ENCODE measurements at regions not wholly inside any gene's neighbourhood (a gene's known extent, or its start where the extent isn't known, plus 50 kb on each side); places are given as distances from the start of the nearest gene placed in this dataset.
"Not testable (repeated sequence)": the region's sequence is repeated elsewhere in the genome, so short reads cannot be mapped to it uniquely, and the experiment has no call there.

DNA sequence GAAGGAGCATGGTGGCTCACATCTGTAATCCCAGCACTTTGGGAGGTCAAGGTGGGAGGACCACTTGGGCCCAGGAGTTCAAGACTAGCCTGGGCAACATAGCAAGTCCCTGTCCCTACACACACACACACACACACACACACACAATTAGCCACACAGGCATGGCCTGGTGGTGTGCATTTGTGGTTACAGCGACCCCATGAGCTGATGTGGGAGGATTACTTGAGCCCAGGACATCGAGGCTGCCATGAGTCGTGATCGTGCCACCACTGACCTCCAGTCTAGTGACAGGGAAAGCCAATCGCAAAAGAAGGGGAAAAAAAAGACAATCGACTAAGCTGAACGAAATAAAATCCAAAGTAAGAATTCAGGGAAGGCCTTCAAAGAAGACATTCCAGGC lies 67.9 kb downstream of the TBX3 start:
- no peak for DNase-seq

DNA sequence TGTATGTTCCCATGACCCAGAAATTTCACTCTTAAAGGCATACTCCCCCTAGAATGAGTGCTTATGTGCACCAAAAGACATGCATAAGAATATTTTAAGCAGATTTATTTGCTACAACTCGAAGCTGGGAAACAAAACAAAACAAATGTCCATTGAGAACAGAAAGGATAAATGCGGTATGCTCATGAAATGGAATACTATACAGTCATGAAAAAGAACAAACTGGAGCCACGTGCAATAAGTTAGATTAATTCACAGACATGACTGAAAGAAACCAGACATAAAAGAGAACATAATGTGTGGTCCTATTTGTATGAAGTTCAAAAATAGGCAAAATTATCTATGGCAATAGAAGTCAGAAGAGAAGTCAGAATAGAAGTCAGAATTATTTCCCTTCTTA lies 69.9 kb downstream of the TBX3 start:
- no peak for DNase-seq

DNA sequence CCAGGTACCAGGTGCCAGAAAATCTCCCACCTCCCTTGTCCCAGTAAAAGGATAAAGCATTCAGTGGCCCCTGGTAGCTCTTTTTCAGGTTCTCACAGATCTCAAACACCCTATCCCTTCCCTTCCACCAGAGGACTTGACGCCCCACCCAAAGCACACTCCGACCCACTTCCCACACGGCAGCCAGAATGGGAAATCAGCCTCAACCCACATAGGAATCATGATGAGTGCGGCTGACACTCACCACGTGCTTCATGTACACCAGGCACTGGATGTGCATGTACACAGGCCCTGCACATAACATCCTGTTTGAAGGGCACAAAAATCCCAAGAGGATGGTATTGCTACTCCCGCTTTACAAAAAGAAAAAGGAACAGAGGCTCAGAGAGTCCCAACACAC lies 71.9 kb downstream of the TBX3 start:
- DNase-seq, result no peak

DNA sequence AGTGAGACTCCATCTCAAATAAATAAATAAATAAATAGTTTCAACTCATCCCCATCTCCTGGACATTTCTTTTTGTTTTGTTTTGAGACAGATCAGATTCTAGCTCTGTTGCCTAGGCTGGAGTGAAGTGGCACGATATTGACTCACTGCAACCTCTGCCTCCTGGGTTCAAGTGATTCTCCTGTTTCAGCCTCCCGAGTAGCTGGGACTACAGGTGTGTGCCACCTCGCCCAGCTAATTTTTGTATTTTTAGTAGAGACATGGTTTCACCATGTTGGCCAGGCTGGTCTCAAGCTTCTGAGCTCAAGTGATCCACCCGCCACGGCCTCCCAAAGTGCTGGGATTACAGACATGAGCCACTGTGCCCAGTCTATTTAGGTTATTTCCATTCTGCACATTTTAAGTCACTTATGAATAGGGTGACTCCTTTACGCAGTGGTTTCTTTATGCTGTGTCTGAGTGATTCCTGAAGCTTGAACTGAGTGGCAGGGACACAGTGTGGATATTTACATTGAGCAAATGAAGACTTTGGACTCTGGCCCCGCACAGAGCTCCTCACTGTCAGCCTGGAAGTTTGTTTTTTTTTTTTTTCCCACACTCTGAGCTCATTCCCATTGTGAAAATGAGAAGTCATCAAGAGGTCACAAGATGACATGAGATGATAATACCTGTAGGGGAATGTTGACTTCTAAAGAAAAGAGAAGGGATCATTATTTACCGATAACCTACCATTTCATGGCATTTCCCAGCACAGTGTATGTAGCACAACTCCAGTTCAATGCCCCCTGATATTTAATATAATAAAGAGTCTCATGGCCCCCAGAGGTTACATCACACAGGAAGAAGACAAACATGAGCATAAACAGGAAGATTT lies 72.6 kb downstream of the TBX3 start:
- no peak for DNase-seq

DNA sequence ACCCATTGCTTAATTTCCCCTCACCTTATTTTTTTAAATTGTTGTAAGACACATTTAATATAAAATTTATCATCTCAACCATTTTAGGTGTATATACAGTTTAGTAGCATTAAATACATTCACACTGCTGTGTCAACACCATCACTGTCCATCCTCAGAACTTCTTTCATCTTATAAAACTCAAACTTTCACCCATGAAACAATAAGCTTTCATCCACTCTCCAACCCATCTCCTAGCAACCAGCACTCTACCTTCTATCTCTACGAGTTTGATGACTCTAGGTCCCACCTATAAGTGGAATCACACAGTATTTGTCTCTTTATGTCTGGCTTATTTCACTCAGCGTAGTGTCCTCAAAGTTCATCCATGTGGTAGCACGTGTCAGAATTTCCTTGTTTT lies 75.5 kb downstream of the TBX3 start:
- no peak for DNase-seq

DNA sequence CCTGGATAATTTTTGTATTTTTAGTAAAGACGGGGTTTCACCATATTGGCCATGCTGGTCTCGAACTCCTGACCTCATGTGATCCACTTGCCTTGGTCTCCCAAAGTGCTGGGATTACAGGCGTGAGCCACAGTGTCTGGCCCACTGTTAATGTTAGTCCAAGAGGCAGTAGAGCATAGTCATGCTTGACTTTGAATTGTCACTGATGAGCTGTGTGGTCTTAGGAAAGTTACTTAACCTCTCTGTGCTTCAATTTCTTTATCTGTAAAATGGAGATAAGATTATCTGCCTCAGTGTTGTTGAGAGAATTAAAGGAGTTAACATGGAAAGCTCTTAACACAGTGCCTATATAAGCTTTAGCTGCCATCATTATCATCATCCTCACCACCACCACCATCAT lies 78.1 kb downstream of the TBX3 start:
- DNase-seq, result no peak

DNA sequence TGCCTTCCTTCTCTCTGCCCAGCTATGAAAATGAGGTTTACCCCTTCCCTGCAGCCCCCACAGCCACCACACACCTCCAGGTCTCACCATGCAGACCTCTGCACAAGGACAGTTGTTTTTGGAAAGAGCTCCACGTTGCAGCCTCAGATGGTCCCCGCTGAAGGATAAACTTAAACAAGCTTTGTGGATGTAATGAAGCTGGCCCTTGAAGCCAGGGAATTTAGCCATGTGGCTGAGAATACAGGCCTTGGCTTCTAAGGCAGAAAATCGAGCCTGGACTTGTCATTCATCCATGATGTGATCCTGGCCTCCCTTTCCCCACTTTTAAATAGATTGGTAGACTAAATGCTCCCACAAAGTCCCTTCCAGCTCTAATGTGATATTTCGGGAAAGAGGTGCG lies 79.4 kb downstream of the TBX3 start:
- no peak for DNase-seq

DNA sequence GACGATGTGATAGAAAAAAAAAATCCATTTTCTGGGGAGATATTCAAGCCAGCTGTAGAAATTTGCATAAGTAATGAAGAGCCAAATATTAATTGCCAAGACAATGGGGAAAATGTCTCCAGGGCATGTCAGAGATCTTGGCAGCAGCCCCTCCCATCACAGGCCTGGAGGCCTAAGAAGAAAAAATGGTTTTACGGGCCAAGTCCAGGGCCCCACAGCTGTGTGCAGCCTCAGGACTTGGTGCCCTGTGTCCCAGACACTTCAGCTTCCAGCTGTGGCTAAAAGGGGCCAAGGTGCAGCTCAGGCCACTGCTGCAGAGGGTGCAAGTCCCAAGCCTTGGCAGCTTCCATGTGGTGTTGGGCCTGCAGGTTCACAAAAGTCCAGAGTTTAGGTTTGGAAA lies 83.4 kb downstream of the TBX3 start:
- not testable (repeated sequence) for DNase-seq

DNA sequence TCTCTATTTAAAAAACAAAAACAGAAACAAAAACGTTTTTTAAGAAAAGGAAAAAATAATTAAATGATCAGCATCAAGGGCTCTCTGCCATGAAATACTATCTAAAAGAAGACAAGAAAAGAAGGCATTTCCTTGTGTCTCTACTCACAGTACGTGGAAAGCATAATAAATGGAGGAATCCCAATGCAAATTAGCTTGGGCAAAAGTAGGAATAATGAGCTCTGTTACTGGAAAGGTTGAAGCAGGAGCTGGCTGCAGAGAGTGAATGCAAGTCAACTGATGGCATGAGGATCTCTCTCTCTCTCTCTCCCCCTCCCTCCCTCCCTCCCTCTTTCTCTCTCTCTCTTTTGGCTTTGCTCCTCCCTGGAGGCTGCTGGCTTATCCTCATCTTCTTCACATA lies 85.9 kb downstream of the TBX3 start:
- DNase-seq, result no peak

DNA sequence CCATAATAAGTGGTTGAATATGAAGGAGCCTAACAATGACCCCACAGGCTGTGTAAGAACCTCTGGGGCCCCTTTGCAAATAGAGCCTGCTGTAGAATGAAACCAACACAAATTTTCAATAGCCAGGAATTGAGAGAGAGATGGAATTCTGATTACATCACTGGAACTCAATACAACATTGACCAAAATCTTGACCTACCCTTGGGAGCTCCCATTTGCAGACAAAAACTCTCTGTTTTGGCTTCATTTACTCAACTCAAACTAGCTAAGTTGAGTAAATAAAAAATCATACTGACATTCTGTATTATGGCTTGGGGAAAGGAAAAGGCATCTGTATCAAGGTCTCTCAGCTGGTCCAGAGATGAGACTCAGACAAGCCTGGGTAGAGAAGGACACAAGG lies 91.0 kb downstream of the TBX3 start:
- DNase-seq, result no peak

DNA sequence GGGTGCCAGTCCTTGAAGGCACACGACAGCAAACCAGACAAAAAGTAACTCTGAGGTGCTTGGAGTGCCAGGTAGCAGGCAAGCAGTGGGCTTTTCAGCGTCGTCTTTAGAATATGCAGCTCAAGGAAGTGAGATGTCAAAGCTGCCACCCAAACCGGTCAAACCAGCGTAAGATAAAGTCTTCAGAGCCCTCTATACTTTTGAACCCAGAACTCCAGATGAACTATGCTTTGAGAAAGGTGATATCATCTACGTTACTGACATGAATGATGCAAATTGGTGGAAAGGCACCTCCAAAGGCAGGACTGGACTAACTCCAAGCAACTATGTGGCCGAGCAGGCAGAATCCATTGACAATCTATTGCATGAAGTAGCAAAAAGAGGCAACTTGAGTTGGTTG lies 95.9 kb downstream of the TBX3 start:
- DNase-seq, result no peak

DNA sequence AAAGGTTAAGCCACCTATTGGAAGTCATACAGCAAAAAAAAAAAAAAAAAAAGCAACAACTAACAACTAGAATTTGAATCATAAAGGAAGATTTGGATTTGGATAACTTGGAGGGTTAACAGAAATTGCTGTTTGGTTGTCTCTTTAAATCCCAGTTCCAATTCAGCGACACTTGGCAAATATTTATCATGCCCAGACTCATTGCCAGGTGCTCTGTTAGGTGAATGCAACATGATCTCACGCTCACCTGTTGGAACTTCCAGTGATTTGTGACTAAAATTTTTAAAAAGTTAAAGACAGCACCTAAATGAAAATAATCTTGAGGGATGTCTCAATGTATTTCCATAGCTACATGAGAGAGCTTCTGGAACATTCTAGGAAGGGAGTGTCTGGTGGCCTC lies 103.7 kb downstream of the TBX3 start:
- no peak for DNase-seq

DNA sequence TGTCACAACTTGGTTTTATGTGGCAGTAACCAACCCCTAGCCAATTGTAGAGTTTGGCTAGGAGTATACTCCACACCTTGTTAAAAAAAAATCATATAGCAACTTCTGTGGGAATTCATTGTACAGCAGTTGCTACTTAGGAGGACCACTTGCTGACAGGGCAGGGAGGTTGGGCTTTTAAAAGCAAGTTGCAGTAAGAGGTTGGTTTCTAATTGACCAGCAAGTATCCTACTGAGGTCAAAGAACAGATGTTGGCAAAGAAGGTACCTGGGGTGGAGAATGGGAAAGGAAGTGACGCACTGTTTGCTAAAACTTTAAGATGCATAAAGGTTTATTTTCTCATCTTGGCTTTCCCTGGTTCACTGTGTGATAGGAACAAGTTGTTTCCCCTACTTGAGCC lies 104.6 kb downstream of the TBX3 start:
- no peak for DNase-seq

DNA sequence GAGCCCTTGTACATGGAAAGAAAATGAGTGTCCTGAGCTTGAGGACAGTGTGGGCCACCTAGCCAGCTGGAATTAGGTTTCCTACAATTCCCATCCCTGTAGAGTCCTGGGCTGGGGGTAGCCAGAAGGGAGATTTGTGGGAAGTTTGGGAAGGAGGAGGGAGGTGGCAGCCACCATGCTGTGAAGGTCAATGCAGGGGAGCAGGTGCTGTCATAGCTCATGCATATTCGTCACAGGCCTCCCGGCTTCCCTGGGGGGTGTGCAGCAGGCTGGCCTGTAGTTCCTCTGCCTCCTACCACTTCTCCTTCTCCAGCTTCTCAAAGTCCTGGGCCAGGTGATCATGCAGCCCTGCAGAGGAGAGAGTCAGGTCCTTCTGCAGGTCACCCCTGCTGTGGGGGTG lies 121.3 kb downstream of the TBX3 start:
- no peak for DNase-seq

DNA sequence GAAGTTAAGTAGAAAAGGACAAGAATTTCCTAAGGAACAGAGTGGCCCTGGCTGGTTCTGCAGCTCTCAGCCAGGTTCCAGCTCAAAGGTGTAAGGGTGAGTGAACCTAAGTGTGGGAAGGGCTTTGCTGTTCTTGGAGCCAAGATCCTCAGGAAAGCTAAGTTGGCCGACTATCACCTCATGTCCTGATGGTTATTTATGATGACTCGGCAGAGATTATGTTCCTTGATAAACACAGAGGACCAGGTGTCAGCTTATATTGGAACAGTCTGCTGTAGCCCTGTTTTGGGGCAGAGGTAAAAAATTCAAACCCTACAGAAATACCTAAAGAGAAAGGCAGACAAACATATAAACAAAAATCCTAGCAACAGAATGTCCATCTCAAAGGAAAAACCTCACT lies 128.5 kb downstream of the TBX3 start:
- no peak for DNase-seq

DNA sequence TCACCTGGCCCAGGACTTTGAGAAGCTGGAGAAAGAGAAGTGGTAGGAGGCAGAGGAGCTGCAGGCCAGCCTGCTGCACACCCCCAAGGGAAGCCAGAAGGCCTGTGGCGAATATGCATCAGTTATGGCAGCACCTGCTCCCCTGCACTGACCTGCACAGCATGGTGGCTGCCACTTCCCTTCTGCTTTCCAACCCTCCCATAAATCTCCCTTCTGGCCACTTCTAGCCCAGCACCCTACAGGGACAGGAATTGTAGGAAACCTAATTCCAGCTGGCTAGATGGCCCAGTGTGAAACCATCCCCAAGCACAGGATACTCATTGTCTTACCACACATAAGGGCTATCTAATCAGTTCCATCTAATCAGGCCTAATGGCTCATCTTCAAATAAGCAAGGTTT lies 136.3 kb downstream of the TBX3 start:
- DNase-seq, result no peak

DNA sequence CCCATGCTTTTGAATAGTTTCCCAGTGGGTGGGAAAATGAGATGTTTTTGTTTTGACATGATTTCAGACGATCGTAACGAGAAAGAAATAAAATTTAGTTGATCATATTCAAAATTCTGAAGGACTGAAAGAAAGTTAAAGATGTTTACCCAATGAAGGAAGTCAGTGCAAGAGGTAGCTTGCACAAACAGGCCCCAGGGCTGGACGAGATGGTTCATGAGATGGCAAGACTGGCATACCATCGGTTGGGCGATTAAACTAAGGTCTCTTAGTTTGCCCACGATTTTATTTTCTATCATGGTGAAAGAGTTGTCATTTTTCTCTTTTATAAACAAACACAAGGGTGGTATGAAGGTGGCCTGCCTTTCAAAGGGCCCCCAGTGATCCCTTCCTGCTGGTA lies 124.5 kb upstream of the TBX5 start:
- DNase-seq, result no peak

DNA sequence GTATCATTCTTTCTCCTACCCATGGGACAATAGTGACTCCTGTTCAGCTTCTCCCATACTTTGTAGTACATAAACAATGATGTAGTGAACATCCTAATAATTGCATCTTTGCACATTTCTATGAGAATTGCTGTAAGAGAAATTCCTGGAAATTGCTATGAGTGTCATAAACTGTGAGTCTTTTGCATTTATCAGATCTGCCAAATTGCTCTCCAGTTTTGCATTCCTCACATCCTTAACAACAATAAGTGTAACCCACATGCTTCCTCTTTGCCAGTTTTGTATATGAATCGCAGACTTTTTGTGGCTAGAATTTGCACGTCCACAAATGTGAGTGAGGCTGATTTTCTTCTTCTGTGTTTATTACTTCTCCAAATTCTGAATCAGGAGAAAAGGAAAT lies 124.0 kb upstream of the TBX5 start:
- DNase-seq, result no peak

DNA sequence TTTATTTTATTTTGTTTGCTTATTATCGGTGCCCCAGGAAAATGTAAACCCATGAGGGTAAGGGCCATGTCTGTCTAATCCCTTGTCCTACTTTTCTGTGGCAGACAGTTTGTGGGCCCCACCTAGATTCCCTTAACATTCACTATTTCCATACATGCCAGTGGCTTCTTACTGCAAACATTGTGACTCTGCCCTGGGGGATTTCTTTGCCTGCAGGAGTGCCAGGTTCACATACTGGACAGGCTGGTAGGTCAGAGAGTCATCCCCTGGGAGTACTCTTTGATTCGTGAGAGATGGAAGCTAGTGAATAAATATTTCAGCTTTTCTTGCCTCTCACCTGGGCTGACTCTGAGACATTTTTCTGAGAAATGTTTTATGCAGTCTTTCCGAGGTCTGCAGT lies 122.8 kb upstream of the TBX5 start:
- no peak for DNase-seq

DNA sequence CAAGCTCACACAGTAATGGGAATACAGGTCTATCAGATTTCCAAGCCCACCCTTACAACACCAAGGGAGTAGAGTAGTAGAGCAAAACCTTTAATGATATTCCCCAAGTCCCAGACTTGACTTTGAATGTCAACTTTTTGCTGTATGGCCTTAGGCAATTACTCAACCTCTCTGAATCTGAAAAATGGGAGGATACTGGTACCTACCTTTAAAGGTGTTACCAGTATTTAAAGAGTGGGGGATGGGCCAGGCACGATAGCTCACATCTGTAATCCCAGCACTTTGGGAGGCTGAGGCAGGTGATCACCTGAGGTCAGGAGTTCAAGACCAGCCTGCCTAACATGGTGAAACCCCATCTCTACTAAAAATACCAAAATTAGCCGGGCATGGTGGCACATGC lies 115.2 kb upstream of the TBX5 start:
- DNase-seq, result not testable (repeated sequence)

DNA sequence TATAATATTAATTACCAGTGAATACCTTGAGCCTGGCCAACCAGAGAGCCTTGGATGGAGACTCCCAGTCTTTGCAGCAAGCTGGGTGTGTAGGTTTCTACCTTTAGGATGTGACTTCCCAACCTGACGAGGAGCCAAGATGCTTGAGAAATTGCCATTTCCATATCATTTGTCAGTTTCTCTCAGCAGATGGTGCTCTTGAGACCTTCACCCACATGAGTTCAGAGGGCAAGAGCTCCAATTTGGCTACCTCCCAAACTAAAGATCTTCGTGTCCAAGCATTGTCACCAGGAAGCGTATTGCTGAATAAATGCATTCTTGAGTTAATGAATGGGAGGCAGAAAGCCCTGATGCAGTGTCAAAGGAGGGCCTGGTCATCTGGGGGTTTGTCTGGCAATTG lies 106.4 kb upstream of the TBX5 start:
- DNase-seq, result no peak

DNA sequence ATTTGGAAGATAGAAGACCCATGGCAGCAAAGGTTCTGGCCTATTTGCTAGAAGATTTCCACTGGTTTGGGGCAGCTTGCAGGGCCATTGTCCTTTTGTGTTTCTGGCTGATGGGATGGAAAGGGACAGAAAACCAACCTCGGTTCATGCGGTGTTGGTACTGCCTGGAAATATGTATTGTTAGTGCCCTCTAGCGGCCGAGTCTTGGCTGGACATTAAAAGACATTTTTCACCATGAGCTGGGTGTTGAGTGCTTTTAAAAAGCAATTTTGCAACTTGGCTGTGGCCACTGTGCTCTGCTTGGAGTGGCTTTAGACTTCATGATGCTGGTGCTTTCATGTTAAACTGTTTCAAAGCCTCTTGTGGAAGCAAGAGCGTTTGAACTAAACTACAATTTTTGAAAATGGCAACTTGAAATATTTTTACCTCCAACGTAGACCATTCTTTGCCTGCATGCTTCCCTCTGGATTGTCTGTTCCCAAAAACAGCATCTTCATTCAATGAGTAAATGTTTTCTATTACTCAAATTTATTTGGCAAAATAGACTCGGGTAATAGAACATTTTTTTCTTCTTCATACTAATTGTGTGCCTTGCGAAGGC lies 102.7 kb upstream of the TBX5 start:
- peak; percentile 38 for DNase-seq

DNA sequence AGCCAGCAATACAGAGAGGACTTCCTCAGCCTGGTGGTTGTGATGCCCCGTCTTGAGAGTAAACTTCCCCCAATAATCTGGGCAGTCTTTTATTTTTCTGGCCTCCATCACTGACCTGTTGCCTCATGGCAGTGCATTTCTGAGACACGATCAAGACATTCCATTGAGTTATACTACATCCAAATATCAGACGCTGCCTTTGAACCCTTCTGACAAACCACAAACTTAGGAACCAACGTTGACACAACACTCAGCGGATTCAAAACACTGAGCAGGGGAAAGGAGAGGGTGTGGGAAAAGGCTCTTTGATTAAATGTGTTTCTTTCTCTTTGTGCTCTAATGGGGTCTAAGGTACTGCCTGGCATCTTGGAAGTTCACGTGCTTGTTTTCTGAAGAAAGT lies 100.7 kb upstream of the TBX5 start:
- DNase-seq, result no peak

DNA sequence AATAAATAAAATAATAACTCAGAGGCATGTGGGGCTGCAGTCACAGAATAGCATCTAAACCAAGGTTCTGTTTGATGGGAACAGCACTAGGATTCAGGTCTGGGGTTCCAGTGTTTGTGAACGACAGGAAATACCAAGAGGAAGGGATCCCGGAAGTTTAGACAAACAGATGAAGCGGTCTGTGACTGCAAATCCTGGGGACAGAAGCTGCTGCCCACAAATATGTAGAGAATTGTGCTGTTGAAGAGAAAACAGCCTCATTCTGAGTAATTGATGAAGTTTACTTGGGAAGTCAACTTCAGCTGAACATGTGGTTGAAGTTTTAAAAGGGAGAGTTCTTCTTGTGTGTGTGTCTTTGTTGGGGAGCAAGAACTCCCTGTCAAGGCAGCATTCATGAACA lies 98.4 kb upstream of the TBX5 start:
- DNase-seq, result no peak

DNA sequence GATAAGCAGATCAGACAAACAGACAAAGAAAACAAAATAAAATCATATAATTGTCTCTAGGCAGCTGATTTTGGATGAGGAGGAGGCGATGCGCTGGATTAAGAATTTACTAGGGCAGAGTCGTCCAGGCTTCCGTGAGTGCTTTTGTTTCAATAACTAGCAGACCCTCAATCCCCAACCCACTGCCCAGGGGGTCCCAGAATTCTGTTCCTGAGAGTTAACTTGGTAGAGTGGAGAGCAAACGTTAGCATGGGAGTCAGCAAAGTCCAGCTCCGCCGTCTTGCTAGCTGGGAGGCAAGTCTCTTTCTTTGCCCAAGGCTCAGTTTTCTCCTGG lies 95.5 kb upstream of the TBX5 start:
- no peak for DNase-seq

All from CD4-positive, alpha-beta T cell treated with Interferon gamma for 1 hour (primary cell).